C4-2B (cell line): ENCODE measurements at regions not wholly inside any gene's neighbourhood (a gene's known extent, or its start where the extent isn't known, plus 50 kb on each side); places are given as distances from the start of the nearest gene placed in this dataset.
A peak's percentile ranks its signal among the peaks of the same experiment; 100 is the strongest.
"Not testable (repeated sequence)": the region's sequence is repeated elsewhere in the genome, so short reads cannot be mapped to it uniquely, and the experiment has no call there.

Experiments used
- H3K27ac ChIP-seq: fragments of 450-650 bp; 2 replicates; pipeline ENCODE4 v1.5.1; 2017
- CTCF ChIP-seq: fragments of 450-650 bp; conservative IDR thresholded peaks from 2 replicates; pipeline ENCODE4 v1.5.1; 2017; ENCODE audit warnings: mild to moderate bottlenecking
- ZFX ChIP-seq: fragments of 450-650 bp; IDR thresholded peaks from 2 replicates; pipeline ENCODE4 v1.6.1; 2017

DNA sequence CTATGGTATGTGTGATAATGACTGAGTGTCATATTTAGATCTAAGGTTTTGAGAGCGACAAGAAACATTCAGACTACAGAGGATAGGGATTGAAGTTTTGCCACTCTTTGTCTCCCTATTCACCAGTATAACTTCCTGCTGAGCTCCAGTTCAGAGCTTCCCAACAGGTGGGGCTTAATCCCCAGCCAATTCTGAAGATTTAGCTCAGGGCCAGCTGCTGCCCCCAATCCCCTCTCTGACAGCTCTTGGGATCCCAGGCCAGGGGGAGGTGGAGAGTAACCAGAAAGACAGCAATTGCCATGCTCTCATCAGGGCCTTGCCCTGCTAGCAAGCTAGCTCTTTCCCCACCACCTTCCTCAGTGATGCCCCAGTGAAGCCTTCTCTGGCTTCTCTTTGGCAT, 57.8 kb downstream of the TRIL start:
- TF ChIP-seq CTCF (no peak), ZFX (no peak)
- H3K27ac ChIP-seq = no peak overlapping the region

DNA sequence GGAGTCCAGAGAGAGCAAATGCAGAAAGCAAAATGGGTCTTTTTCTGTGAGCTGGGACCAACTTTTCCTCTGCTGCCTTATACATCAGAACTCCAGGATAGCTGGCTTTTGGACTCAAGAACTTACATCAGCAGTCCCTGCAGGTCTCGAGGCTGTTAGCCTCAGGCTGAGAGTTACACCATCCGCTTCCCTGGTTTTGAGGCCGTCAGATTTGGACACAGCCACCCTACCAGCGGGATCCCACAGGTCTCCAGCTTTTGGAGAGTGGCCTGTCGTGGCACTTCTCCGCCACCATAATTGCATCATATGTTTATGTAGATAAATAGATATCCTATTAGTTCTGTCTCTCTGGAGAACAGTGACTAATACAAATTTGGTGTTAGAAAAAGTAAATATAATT, 64.2 kb downstream of the TRIL start:
- no peak for TF ChIP-seq CTCF
- no peak overlapping the region for H3K27ac ChIP-seq

GRCh38 chr7:28891876-28892234, 66.3 kb downstream of the TRIL start:
- not testable (repeated sequence) for H3K27ac ChIP-seq

GRCh38 chr7:28891192-28891875, 66.8 kb downstream of the TRIL start:
- no peak overlapping the region for H3K27ac ChIP-seq
- TF ChIP-seq ZFX = no peak
- no peak for TF ChIP-seq CTCF

DNA sequence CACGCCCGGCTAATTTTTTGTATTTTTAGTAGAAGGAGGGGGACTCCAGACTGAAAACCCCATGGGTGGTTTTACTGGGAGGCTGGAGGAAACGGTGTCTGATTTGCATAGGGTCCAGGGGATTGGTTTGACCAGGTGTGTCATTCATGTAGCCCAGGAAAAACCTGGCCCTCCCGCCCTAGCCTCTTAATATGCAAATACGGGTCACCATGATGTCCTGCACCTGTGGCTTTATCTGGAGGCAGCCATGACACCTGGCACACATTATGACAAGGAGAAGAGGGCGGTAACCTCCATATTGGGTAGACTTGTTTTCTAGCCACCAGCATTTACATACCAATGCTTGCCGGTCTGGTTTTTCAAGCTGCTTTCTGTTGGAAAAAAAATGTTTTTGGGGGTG, 68.0 kb downstream of the TRIL start:
- TF ChIP-seq ZFX (no peak), CTCF (no peak)
- no peak overlapping the region for H3K27ac ChIP-seq

DNA sequence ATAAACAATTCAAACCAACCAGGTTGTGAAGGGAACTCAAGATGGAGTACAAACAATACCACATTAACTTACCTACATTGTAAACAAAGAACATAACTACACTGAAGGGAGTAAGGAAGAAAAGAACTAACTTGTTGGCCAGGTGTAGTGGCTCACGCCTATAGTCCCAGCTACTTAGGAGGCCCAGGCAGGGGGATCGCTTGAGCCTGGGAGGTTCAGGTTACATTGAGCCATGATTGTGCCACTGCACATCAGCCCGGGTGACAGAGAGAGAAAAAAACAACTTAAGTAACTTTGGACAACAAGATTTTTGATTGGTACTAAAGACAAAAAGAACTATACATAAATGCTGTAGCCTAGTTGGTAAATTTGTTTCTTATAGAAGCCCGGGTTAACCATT, 68.8 kb downstream of the TRIL start:
- H3K27ac ChIP-seq = no peak overlapping the region
- TF ChIP-seq CTCF (no peak), ZFX (no peak)

DNA sequence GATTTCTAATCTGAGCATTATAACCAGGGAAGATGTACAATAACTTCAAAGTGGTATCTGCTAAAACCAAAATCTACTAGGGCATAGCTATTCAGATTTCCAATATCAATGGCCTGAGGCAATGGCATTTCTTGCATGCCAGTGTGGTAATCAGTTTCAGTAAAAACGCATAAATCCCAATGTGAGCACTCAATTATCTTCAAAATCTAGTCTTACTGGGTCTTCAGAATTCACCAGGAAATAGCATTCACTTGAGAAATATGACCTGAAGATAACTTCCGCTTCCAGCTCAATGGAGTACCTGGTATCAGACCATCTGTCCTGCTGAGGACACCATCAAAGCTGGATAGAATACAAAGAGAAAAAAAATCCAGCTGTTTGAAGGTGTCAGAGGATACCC, 72.4 kb downstream of the TRIL start:
- TF ChIP-seq CTCF (no peak), ZFX (no peak)
- no peak overlapping the region for H3K27ac ChIP-seq

- no peak overlapping the region for H3K27ac ChIP-seq
- TF ChIP-seq ZFX (no peak), CTCF (0 out of 2 replicates have a peak, but pooled peaks have one; percentile 4)
Observed at GRCh38 chr7:28882869-28883470, 75.2 kb downstream of the TRIL start.
